SK-N-SH (cell line): ENCODE measurements at regions not wholly inside any gene's neighbourhood (a gene's known extent, or its start where the extent isn't known, plus 50 kb on each side); places are given as distances from the start of the nearest gene placed in this dataset.

Experiments used
- CTCF ChIA-PET: fragments of 300-600, 350-600 bp; formaldehyde crosslinking; extraction: SDS; loops from one replicate; lab custom pipeline; 2021; lab: Yijun Ruan, JAX
- POLR2A ChIA-PET: fragments of 350-600 bp; sonication (Branson Sonifier 250); formaldehyde crosslinking; extraction: SDS; loops from one replicate; lab custom pipeline; 2020; ENCODE audit warnings: antibody characterized with exemption, inconsistent platforms; lab: Yijun Ruan, JAX
- DNase-seq: peaks from one replicate; pipeline ENCODE4 v3.0.0; 2012
- H2AFZ ChIP-seq: fragments of 200-600 bp; sonication (generic); 2 replicates; pipeline ENCODE4 v1.8.1; 2016; ENCODE audit warnings: antibody characterized with exemption, mild to moderate bottlenecking, low read depth
- H3F3A ChIP-seq: fragments of 200-600 bp; sonication (generic); replicated peaks from 2 replicates; pipeline ENCODE3; 2016; ENCODE audit warnings: antibody characterized with exemption, mild to moderate bottlenecking; ENCODE audit not compliant: insufficient read depth
- H3K27ac ChIP-seq, 2 experiments: fragments of 200-500 bp in 1 of 2; fragments of 200-600 bp in 1 of 2; sonication (Bioruptor generic) in 1 of 2; sonication (generic), shearing (Covaris generic) in 1 of 2; 2 replicates each; pipeline versions ENCODE4 v1.5.1 to v1.6.1; 2014 to 2016; ENCODE audit warnings: low read depth in 2 of 2, inconsistent platforms in 1 of 2, low read length in 1 of 2, mild to moderate bottlenecking in 1 of 2, mixed read lengths in 1 of 2
- H3K27me3 ChIP-seq: fragments of 200-600 bp; sonication (generic), shearing (Covaris generic); 2 replicates; pipeline ENCODE4 v1.6.1; 2016; ENCODE audit warnings: mixed run types; ENCODE audit not compliant: insufficient read depth
- H3K36me3 ChIP-seq, 2 experiments: fragments of 200-500 bp in 1 of 2; fragments of 200-600 bp in 1 of 2; sonication (Bioruptor generic) in 1 of 2; sonication (generic) in 1 of 2; replicated peaks in 1 of 2; 2 replicates each; pipeline versions ENCODE3 to v1.5.1; 2014 to 2016; ENCODE audit warnings: low read length in 1 of 2, mild to moderate bottlenecking in 1 of 2; ENCODE audit not compliant: insufficient read depth in 2 of 2, control insufficient read depth in 1 of 2
- H3K4me1 ChIP-seq, 2 experiments: fragments of 200-500 bp in 1 of 2; fragments of 200-600 bp in 1 of 2; sonication (Bioruptor generic) in 1 of 2; sonication (generic), shearing (Covaris generic) in 1 of 2; 2 replicates each; pipeline versions ENCODE4 v1.5.1 to v1.6.1; 2014 to 2016; ENCODE audit warnings: low read depth in 1 of 2, low read length in 1 of 2, mixed run types in 1 of 2; ENCODE audit not compliant: insufficient read depth in 2 of 2, control insufficient read depth in 1 of 2
- H3K4me2 ChIP-seq: fragments of 200-600 bp; sonication (generic), shearing (Covaris generic); 2 replicates; pipeline ENCODE4 v1.6.1; 2017; ENCODE audit warnings: mixed run types
- H3K4me3 ChIP-seq, 2 experiments: fragments of 200-500 bp in 1 of 2; fragments of 200-600 bp in 1 of 2; sonication (Bioruptor generic) in 1 of 2; sonication (generic), shearing (Covaris generic) in 1 of 2; 2 replicates each; pipeline versions ENCODE4 v1.5.1 to v1.8.1; 2014 to 2016; ENCODE audit warnings: low read depth in 2 of 2, inconsistent platforms in 1 of 2, low read length in 1 of 2, mild to moderate bottlenecking in 1 of 2, mixed read lengths in 1 of 2, moderate library complexity in 1 of 2
- H3K79me2 ChIP-seq: fragments of 200-600 bp; sonication (generic); 2 replicates; pipeline ENCODE4 v1.8.1; 2017; ENCODE audit warnings: mild to moderate bottlenecking; ENCODE audit not compliant: insufficient read depth
- H3K9ac ChIP-seq: fragments of 200-600 bp; sonication (generic); 2 replicates; pipeline ENCODE4 v1.6.1; 2017; ENCODE audit warnings: mixed run types
- H3K9me2 ChIP-seq: fragments of 200-600 bp; sonication (generic); 2 replicates; pipeline ENCODE4 v1.6.1; 2017; ENCODE audit warnings: mixed run types
- H3K9me3 ChIP-seq: fragments of 200-600 bp; sonication (generic); 2 replicates; pipeline ENCODE4 v1.6.1; 2017; ENCODE audit warnings: mixed run types, mild to moderate bottlenecking, moderate library complexity
- H4K20me1 ChIP-seq: fragments of 200-600 bp; sonication (generic); 2 replicates; pipeline ENCODE4 v1.6.1; 2017; ENCODE audit warnings: mild to moderate bottlenecking, mixed run types; ENCODE audit not compliant: insufficient read depth
- CHD2 ChIP-seq: fragments of 150-350 bp; IDR thresholded peaks from 2 replicates; pipeline ENCODE4 v1.6.1; 2018; ENCODE audit warnings: low read length; ENCODE audit not compliant: partially characterized antibody
- ELF1 ChIP-seq: IDR thresholded peaks from 2 replicates; pipeline ENCODE4 v1.4.0; 2012
- EP300 ChIP-seq, 2 experiments: IDR thresholded peaks; 2 replicates each; pipeline versions ENCODE4 v1.4.0 to v1.6.1; 2012; ENCODE audit warnings: borderline replicate concordance in 1 of 2, low read depth in 1 of 2, low read length in 1 of 2
- EZH2phosphoT487 ChIP-seq: fragments of 200-600 bp; sonication (generic); IDR thresholded peaks from 2 replicates; pipeline ENCODE4 v1.6.1; 2017; ENCODE audit warnings: low read depth, mixed run types, mild to moderate bottlenecking, antibody characterized with exemption, moderate library complexity, borderline replicate concordance
- FOXJ3 ChIP-seq: sonication (generic); formaldehyde crosslinking; IDR thresholded peaks from 2 replicates; pipeline ENCODE4 v1.5.1; 2020; ENCODE audit warnings: mild to moderate bottlenecking, missing genetic modification reagents
- FOXM1 ChIP-seq: IDR thresholded peaks from 2 replicates; pipeline ENCODE4 v1.4.0; 2012; ENCODE audit warnings: low read depth, mild to moderate bottlenecking
- GABPA ChIP-seq: IDR thresholded peaks from 2 replicates; pipeline ENCODE4 v1.4.0; 2012; ENCODE audit warnings: low read depth, mild to moderate bottlenecking
- GATA2 ChIP-seq: sonication (generic); formaldehyde crosslinking; IDR thresholded peaks from 2 replicates; pipeline ENCODE4 v1.5.0; 2020; ENCODE audit warnings: mild to moderate bottlenecking, missing genetic modification reagents
- JUND ChIP-seq: IDR thresholded peaks from 2 replicates; pipeline ENCODE4 v1.4.0; 2012
- MAX ChIP-seq: IDR thresholded peaks from 2 replicates; pipeline ENCODE4 v1.4.0; 2012; ENCODE audit warnings: low read depth
- NRF1 ChIP-seq: IDR thresholded peaks from 2 replicates; pipeline ENCODE4 v1.6.1; 2012; ENCODE audit warnings: low read depth, mild to moderate bottlenecking, low read length
- RAD21 ChIP-seq: IDR thresholded peaks from 2 replicates; pipeline ENCODE4 v1.6.1; 2012; ENCODE audit warnings: mild to moderate bottlenecking, low read length
- RCOR1 ChIP-seq: fragments of 150-350 bp; IDR thresholded peaks from 2 replicates; pipeline ENCODE4 v1.6.1; 2017; ENCODE audit warnings: antibody characterized with exemption, low read length
- RFX5 ChIP-seq: IDR thresholded peaks from 2 replicates; pipeline ENCODE4 v1.6.1; 2012; ENCODE audit warnings: mild to moderate bottlenecking, improper control_type of control experiment, low read length
- RXRA ChIP-seq: IDR thresholded peaks from 2 replicates; pipeline ENCODE4 v1.4.0; 2012; ENCODE audit warnings: low read depth, mild to moderate bottlenecking, borderline replicate concordance
- SIN3A ChIP-seq: IDR thresholded peaks from 2 replicates; pipeline ENCODE4 v1.6.1; 2012; ENCODE audit warnings: low read depth, mild to moderate bottlenecking, low read length, moderate library complexity, borderline replicate concordance
- SMC3 ChIP-seq: IDR thresholded peaks from 2 replicates; pipeline ENCODE4 v1.6.1; 2012; ENCODE audit warnings: low read depth, low read length, improper control_type of control experiment
- TCF12 ChIP-seq: IDR thresholded peaks from 2 replicates; pipeline ENCODE4 v1.4.0; 2012
- USF1 ChIP-seq: IDR thresholded peaks from 2 replicates; pipeline ENCODE4 v1.4.0; 2012; ENCODE audit warnings: low read depth, borderline replicate concordance
- WGBS: methylation state at CpG from one replicate; pipeline ENCODE4 v1.1.6; 2017; ENCODE audit warnings: low lambda C conversion rate; 5-methylcytosine and 5-hydroxymethylcytosine counted together

GRCh38 chr13:98083507-98083906, 59.4 kb upstream of the FARP1 start (continued):
- TF ChIP-seq FOXM1 (no peak), FOXJ3 (no peak), RFX5 (no peak), RAD21 (no peak), CHD2 (no peak), ELF1 (no peak), TCF12 (peak; percentile 77), MAX (no peak), JUND (peak; percentile 61), SMC3 (no peak), EP300 (IDR thresholded peaks at IDR 0.05; ENCODE audit: borderline replicate concordance in 1 of 2, low read depth in 1 of 2, low read length in 1 of 2) (peak in 1 of 2 experiments; percentile 75; a peak in 2 of 4 replicates), USF1 (no peak)

GRCh38 chr13:98083936-98084335, 59.0 kb upstream of the FARP1 start:
- Histone ChIP-seq H3F3A (peaks cover 16% of the 10 kb centered on the region), H2AFZ (no peak overlapping the region), H3K4me1 (peaks cover 0 to 10% of the 10 kb centered on the region in 2 experiments; a peak in 1 of 4 replicates), H3K36me3 (no peaks in the 10 kb centered on the region), H3K4me2 (no peak overlapping the region; the same call in 1 of the 2 replicates), H3K79me2 (no peaks in the 10 kb centered on the region), H3K4me3 (no peak overlapping the region), H3K9me2 (no peaks in the 10 kb centered on the region), H3K27me3 (no peaks in the 10 kb centered on the region), H3K9me3 (no peaks in the 10 kb centered on the region), H4K20me1 (no peaks in the 10 kb centered on the region), H3K27ac (peak overlapping the region in 1 of 2 experiments; percentile 69; a peak in 2 of 4 replicates), H3K9ac (no peak overlapping the region; the same call in 1 of the 2 replicates)
- TF ChIP-seq NRF1 (no peak), RFX5 (no peak), EP300 (IDR thresholded peaks at IDR 0.05; ENCODE audit: borderline replicate concordance in 1 of 2, low read depth in 1 of 2, low read length in 1 of 2) (no peak), SIN3A (no peak), EZH2phosphoT487 (no peak), RXRA (no peak), GABPA (no peak), RCOR1 (no peak), GATA2 (CRISPR knock-in tag) (no peak)
- WGBS = 91% methylated on average over 3 of the region's 3 CpGs
- ChIA-PET POLR2A (no interaction called here), CTCF (interaction anchor here (0.6 kb wide), 2 partner anchors 10 to 41 kb away, joined by 3 read pairs; no protein-coding TSS in a partner anchor)
- no peak for DNase-seq
